ENCODE measurements at regions not wholly inside any gene's neighbourhood (a gene's known extent, or its start where the extent isn't known, plus 50 kb on each side); places are given as distances from the start of the nearest gene placed in this dataset.
"Not testable (repeated sequence)": the region's sequence is repeated elsewhere in the genome, so short reads cannot be mapped to it uniquely, and the experiment has no call there.

- DNase-seq (ENCODE audit: low spot score), result no peak
Observed at GRCh38 chr21:23607782-23608431, 1999.4 kb downstream of the MRPL39 start.

GRCh38 chr21:23601549-23601948, 2005.7 kb downstream of the MRPL39 start:
- DNase-seq (ENCODE audit: low spot score), result no peak

- no peak for DNase-seq (ENCODE audit: low spot score)
Observed at GRCh38 chr21:23593582-23593981, 2013.7 kb downstream of the MRPL39 start.

GRCh38 chr21:23585419-23585818, 2021.9 kb downstream of the MRPL39 start:
- DNase-seq (ENCODE audit: low spot score), result no peak

- no peak for DNase-seq (ENCODE audit: low spot score)
Observed at GRCh38 chr21:23579573-23579972, 2027.7 kb downstream of the MRPL39 start.

- no peak for DNase-seq (ENCODE audit: low spot score)
Observed at GRCh38 chr21:23578027-23578426, 2029.3 kb downstream of the MRPL39 start.

- no peak for DNase-seq (ENCODE audit: low spot score)
Observed at GRCh38 chr21:23574932-23575331, 2032.3 kb downstream of the MRPL39 start.

GRCh38 chr21:23548924-23549323, 2058.4 kb downstream of the MRPL39 start:
- not testable (repeated sequence) for DNase-seq (ENCODE audit: low spot score)

GRCh38 chr21:23543333-23543732, 2063.9 kb downstream of the MRPL39 start:
- no peak for DNase-seq (ENCODE audit: low spot score)

GRCh38 chr21:23542097-23542496, 2065.2 kb downstream of the MRPL39 start:
- DNase-seq (ENCODE audit: low spot score), result no peak

GRCh38 chr21:23541571-23541970, 2065.7 kb downstream of the MRPL39 start:
- DNase-seq (ENCODE audit: low spot score), result no peak

- DNase-seq (ENCODE audit: low spot score), result no peak
Observed at GRCh38 chr21:23534850-23535249, 2072.4 kb downstream of the MRPL39 start.

- no peak for DNase-seq (ENCODE audit: low spot score)
Observed at GRCh38 chr21:23531444-23531843, 2075.8 kb downstream of the MRPL39 start.

GRCh38 chr21:23524685-23525084, 2082.6 kb downstream of the MRPL39 start:
- no peak for DNase-seq (ENCODE audit: low spot score)

- DNase-seq (ENCODE audit: low spot score), result no peak
Observed at GRCh38 chr21:23522751-23523150, 2084.5 kb downstream of the MRPL39 start.

- no peak for DNase-seq (ENCODE audit: low spot score)
Observed at GRCh38 chr21:23507501-23507900, 2099.8 kb downstream of the MRPL39 start.

- no peak for DNase-seq (ENCODE audit: low spot score)
Observed at GRCh38 chr21:23496729-23497128, 2110.6 kb downstream of the MRPL39 start.

GRCh38 chr21:23488245-23488644, 2119.0 kb downstream of the MRPL39 start:
- no peak for DNase-seq (ENCODE audit: low spot score)

- no peak for DNase-seq (ENCODE audit: low spot score)
Observed at GRCh38 chr21:23480591-23481270, 2126.6 kb downstream of the MRPL39 start.

- no peak for DNase-seq (ENCODE audit: low spot score)
Observed at GRCh38 chr21:23478381-23478780, 2128.9 kb downstream of the MRPL39 start.

- no peak for DNase-seq (ENCODE audit: low spot score)
Observed at GRCh38 chr21:23475281-23476219, 2131.7 kb downstream of the MRPL39 start.

- DNase-seq (ENCODE audit: low spot score), result no peak
Observed at GRCh38 chr21:23471877-23472276, 2135.4 kb downstream of the MRPL39 start.

GRCh38 chr21:23463365-23463764, 2143.9 kb downstream of the MRPL39 start:
- no peak for DNase-seq (ENCODE audit: low spot score)
